ENCODE measurements at regions not wholly inside any gene's neighbourhood (a gene's known extent, or its start where the extent isn't known, plus 50 kb on each side); places are given as distances from the start of the nearest gene placed in this dataset.
"Not testable (repeated sequence)": the region's sequence is repeated elsewhere in the genome, so short reads cannot be mapped to it uniquely, and the experiment has no call there.

DNA sequence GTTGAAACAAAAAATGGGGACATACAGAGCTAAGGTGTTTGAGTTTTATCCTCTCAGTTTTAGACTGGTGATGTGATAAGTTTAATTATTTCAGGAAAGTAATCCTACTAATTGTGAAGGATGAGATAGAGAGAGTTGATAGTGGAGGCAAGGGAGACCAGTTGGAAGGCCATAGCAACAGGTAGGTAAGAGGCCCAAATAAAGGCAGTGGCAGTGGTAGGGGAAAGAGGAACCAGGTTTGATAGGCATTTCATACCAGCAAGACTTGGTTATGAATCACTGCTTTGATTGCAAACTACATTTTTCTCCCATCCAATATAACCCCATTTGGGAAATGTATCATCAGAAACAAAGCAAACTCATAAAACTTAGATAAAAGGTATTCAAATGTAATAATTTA, 63.1 kb upstream of the SH3GLB1 start:
- no peak overlapping the region for H3K27ac ChIP-seq (ENCODE audit: low read depth, low read length)
- no peaks in the 10 kb centered on the region for H3K36me3 Mint-ChIP-seq (ENCODE audit: low read depth)
- H3K36me3 ChIP-seq (ENCODE audit: control insufficient read depth, insufficient read depth, low read length): no peaks in the 10 kb centered on the region
- no peak overlapping the region for H3K4me3 Mint-ChIP-seq
- no peaks in the 10 kb centered on the region for H3K27me3 ChIP-seq (ENCODE audit: control insufficient read depth, insufficient read depth, low read length, poor library complexity, severe bottlenecking)
- no peaks in the 10 kb centered on the region for H3K9me3 ChIP-seq (ENCODE audit: control insufficient read depth, low read length)
- no peaks in the 10 kb centered on the region for H3K4me1 Mint-ChIP-seq
- H3K9me3 Mint-ChIP-seq: no peaks in the 10 kb centered on the region
- H3K9ac ChIP-seq (ENCODE audit: extremely low read depth, low read length, poor library complexity, severe bottlenecking): no peak overlapping the region
- no peak overlapping the region for H3K4me3 ChIP-seq (ENCODE audit: low read length)
- TF ChIP-seq, protein P1, sequence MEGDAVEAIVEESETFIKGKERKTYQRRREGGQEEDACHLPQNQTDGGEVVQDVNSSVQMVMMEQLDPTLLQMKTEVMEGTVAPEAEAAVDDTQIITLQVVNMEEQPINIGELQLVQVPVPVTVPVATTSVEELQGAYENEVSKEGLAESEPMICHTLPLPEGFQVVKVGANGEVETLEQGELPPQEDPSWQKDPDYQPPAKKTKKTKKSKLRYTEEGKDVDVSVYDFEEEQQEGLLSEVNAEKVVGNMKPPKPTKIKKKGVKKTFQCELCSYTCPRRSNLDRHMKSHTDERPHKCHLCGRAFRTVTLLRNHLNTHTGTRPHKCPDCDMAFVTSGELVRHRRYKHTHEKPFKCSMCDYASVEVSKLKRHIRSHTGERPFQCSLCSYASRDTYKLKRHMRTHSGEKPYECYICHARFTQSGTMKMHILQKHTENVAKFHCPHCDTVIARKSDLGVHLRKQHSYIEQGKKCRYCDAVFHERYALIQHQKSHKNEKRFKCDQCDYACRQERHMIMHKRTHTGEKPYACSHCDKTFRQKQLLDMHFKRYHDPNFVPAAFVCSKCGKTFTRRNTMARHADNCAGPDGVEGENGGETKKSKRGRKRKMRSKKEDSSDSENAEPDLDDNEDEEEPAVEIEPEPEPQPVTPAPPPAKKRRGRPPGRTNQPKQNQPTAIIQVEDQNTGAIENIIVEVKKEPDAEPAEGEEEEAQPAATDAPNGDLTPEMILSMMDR (conservative IDR thresholded peaks at IDR 0.05): no peak
- no peak overlapping the region for H3K27ac Mint-ChIP-seq
- no peak for DNase-seq
- H3K4me1 ChIP-seq (ENCODE audit: control insufficient read depth, insufficient read depth, low read length): no peaks in the 10 kb centered on the region
- H3K27me3 Mint-ChIP-seq (ENCODE audit: insufficient read depth): no peaks in the 10 kb centered on the region

- not testable (repeated sequence) for H3K9me3 ChIP-seq (ENCODE audit: control insufficient read depth, low read length); H3K36me3 ChIP-seq (ENCODE audit: control insufficient read depth, insufficient read depth, low read length); H3K27ac Mint-ChIP-seq; H3K9ac ChIP-seq (ENCODE audit: extremely low read depth, low read length, poor library complexity, severe bottlenecking); H3K4me3 ChIP-seq (ENCODE audit: low read length); H3K4me1 ChIP-seq (ENCODE audit: control insufficient read depth, insufficient read depth, low read length); H3K4me3 Mint-ChIP-seq; H3K36me3 Mint-ChIP-seq (ENCODE audit: low read depth); H3K9me3 Mint-ChIP-seq; DNase-seq; H3K4me1 Mint-ChIP-seq; H3K27me3 ChIP-seq (ENCODE audit: control insufficient read depth, insufficient read depth, low read length, poor library complexity, severe bottlenecking); H3K27ac ChIP-seq (ENCODE audit: low read depth, low read length); H3K27me3 Mint-ChIP-seq (ENCODE audit: insufficient read depth)
- WGBS, 2 experiments (ENCODE audit: insufficient coverage in 1 of 2, insufficient read length in 1 of 2): 90% methylated on average over 5 of the region's 5 CpGs; no CpG with 5 or more reads in 1 of the 2 experiments
These were observed 59.7 kb upstream of the SH3GLB1 start for GRCh38 chr1:86644655-86645054.

GRCh38 chr1:86645851-86646250, 58.5 kb upstream of the SH3GLB1 start:
- H3K27me3 Mint-ChIP-seq (ENCODE audit: insufficient read depth): no peaks in the 10 kb centered on the region
- no peak overlapping the region for H3K4me3 Mint-ChIP-seq
- H3K36me3 ChIP-seq (ENCODE audit: control insufficient read depth, insufficient read depth, low read length): no peaks in the 10 kb centered on the region
- TF ChIP-seq, protein P1 (conservative IDR thresholded peaks at IDR 0.05): no peak
- H3K4me3 ChIP-seq (ENCODE audit: low read length): no peak overlapping the region
- no peaks in the 10 kb centered on the region for H3K4me1 Mint-ChIP-seq
- H3K27me3 ChIP-seq (ENCODE audit: control insufficient read depth, insufficient read depth, low read length, poor library complexity, severe bottlenecking): no peaks in the 10 kb centered on the region
- DNase-seq: no peak
- H3K27ac ChIP-seq (ENCODE audit: low read depth, low read length): no peak overlapping the region
- H3K27ac Mint-ChIP-seq: no peak overlapping the region
- no peaks in the 10 kb centered on the region for H3K9me3 ChIP-seq (ENCODE audit: control insufficient read depth, low read length)
- 97 to 100% methylated on average over 1 to 3 of the region's 3 CpGs for WGBS, 2 experiments (ENCODE audit: insufficient coverage in 1 of 2, insufficient read length in 1 of 2)
- no peaks in the 10 kb centered on the region for H3K36me3 Mint-ChIP-seq (ENCODE audit: low read depth)
- H3K9me3 Mint-ChIP-seq: no peaks in the 10 kb centered on the region
- no peak overlapping the region for H3K9ac ChIP-seq (ENCODE audit: extremely low read depth, low read length, poor library complexity, severe bottlenecking)
- H3K4me1 ChIP-seq (ENCODE audit: control insufficient read depth, insufficient read depth, low read length): no peaks in the 10 kb centered on the region

DNA sequence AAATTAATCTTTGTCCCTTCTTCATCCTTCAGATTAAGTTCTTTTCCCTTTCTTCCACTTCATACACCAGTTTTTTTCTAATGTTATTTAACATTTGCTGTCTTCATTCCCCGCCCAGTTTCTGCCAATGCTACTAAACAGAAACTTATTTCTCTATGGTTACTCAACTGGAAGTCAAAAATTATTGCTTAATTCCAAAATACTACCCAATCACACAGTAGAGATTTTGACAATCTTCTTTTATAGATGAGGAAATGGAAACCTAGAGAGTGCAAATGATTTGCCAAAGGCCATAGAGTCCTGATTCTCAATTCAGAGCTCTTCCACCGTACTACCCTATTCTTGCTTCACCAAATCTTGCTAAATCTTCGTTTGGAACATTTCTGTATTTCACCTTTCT, 58.1 kb upstream of the SH3GLB1 start:
- no peaks in the 10 kb centered on the region for H3K9me3 ChIP-seq (ENCODE audit: control insufficient read depth, low read length)
- H3K36me3 ChIP-seq (ENCODE audit: control insufficient read depth, insufficient read depth, low read length): no peaks in the 10 kb centered on the region
- Mint-ChIP-seq H3K36me3 (ENCODE audit: low read depth) (no peaks in the 10 kb centered on the region), H3K4me3 (no peak overlapping the region), H3K27ac (no peak overlapping the region), H3K9me3 (no peaks in the 10 kb centered on the region), H3K27me3 (ENCODE audit: insufficient read depth) (no peaks in the 10 kb centered on the region), H3K4me1 (no peaks in the 10 kb centered on the region)
- H3K9ac ChIP-seq (ENCODE audit: extremely low read depth, low read length, poor library complexity, severe bottlenecking): no peak overlapping the region
- H3K4me3 ChIP-seq (ENCODE audit: low read length): no peak overlapping the region
- no peak overlapping the region for H3K27ac ChIP-seq (ENCODE audit: low read depth, low read length)
- WGBS, 2 experiments (ENCODE audit: insufficient coverage in 1 of 2, insufficient read length in 1 of 2): 94 to 97% methylated on average over 3 of the region's 3 CpGs
- no peak for DNase-seq
- H3K4me1 ChIP-seq (ENCODE audit: control insufficient read depth, insufficient read depth, low read length): no peaks in the 10 kb centered on the region
- H3K27me3 ChIP-seq (ENCODE audit: control insufficient read depth, insufficient read depth, low read length, poor library complexity, severe bottlenecking): no peaks in the 10 kb centered on the region
- TF ChIP-seq, protein P1 (conservative IDR thresholded peaks at IDR 0.05): no peak

All from endodermal cell (in vitro differentiated cells).